PC-9 (cell line): ENCODE measurements at regions not wholly inside any gene's neighbourhood (a gene's known extent, or its start where the extent isn't known, plus 50 kb on each side); places are given as distances from the start of the nearest gene placed in this dataset.

ENCODE experiments used
- BruUV-seq: library from RNA; stranded (reverse); fragments of 400-500 nt; replicated peaks from 2 replicates; lab custom pipeline; 2021; lab: Mats Ljungman, UMichigan
- CTCF ChIA-PET: fragments of 300-600 bp; sonication (Branson Sonifier 250); formaldehyde crosslinking; loops from one replicate; lab custom pipeline; 2022; ENCODE audit warnings: antibody characterized with exemption; lab: Charles Lee
- POLR2A ChIA-PET: fragments of 300-600 bp; sonication (Branson Sonifier 250); formaldehyde crosslinking; loops from one replicate; lab custom pipeline; 2022; ENCODE audit warnings: antibody characterized with exemption; ENCODE audit not compliant: unreplicated experiment; lab: Charles Lee
- DNase-seq, 2 experiments: peaks; one replicate each; pipeline versions ENCODE4 v3.0.0 to v3.0.0-alpha.2; 2015 to 2022; ENCODE audit warnings: mixed read lengths in 1 of 2
- H2AFZ ChIP-seq: fragments of 200-600 bp; sonication (generic); 2 replicates; pipeline ENCODE4 v1.8.1; 2017; ENCODE audit warnings: antibody characterized with exemption
- H3F3A ChIP-seq: fragments of 200-600 bp; sonication (generic); 2 replicates; pipeline ENCODE4 v1.8.1; 2017; ENCODE audit warnings: antibody characterized with exemption, mild to moderate bottlenecking, low read depth; ENCODE audit not compliant: insufficient read depth
- H3K27ac ChIP-seq: fragments of 200-600 bp; sonication (generic); 2 replicates; pipeline ENCODE4 v1.6.1; 2016; ENCODE audit warnings: mixed run types
- H3K27me3 ChIP-seq: fragments of 200-600 bp; sonication (generic); 2 replicates; pipeline ENCODE4 v1.6.1; 2016; ENCODE audit warnings: low read depth, mixed run types; ENCODE audit not compliant: insufficient read depth
- H3K36me3 ChIP-seq: fragments of 200-600 bp; sonication (generic); 2 replicates; pipeline ENCODE4 v1.6.1; 2016; ENCODE audit warnings: low read depth, mixed run types
- H3K4me1 ChIP-seq: fragments of 200-600 bp; sonication (generic); replicated peaks from 2 replicates; pipeline ENCODE4 v1.6.1; 2016; ENCODE audit warnings: mixed run types; ENCODE audit not compliant: insufficient read depth
- H3K4me2 ChIP-seq: fragments of 200-600 bp; sonication (generic); 2 replicates; pipeline ENCODE4 v1.6.1; 2017; ENCODE audit warnings: mixed run types
- H3K4me3 ChIP-seq: fragments of 200-600 bp; sonication (generic); 2 replicates; pipeline ENCODE4 v1.6.1; 2016; ENCODE audit warnings: mixed run types
- H3K79me2 ChIP-seq: fragments of 200-600 bp; sonication (generic); 2 replicates; pipeline ENCODE4 v1.6.1; 2017; ENCODE audit warnings: low read depth, mixed run types
- H3K9me2 ChIP-seq: fragments of 200-600 bp; sonication (generic); 2 replicates; pipeline ENCODE4 v1.8.1; 2017; ENCODE audit warnings: mild to moderate bottlenecking; ENCODE audit not compliant: insufficient read depth
- H3K9me3 ChIP-seq: fragments of 200-600 bp; sonication (generic); 2 replicates; pipeline ENCODE4 v1.8.1; 2016; ENCODE audit warnings: low read depth; ENCODE audit not compliant: insufficient read depth
- H4K20me1 ChIP-seq: fragments of 200-600 bp; sonication (generic); 2 replicates; pipeline ENCODE4 v1.8.1; 2017; ENCODE audit not compliant: insufficient read depth
- CTCF ChIP-seq: fragments of 200-600 bp; sonication (generic); conservative IDR thresholded peaks from 2 replicates; pipeline ENCODE4 v1.6.1; 2017; ENCODE audit warnings: mixed run types, antibody characterized with exemption, mild to moderate bottlenecking, moderate library complexity
- EZH2 ChIP-seq: fragments of 200-600 bp; sonication (generic); IDR thresholded peaks from 2 replicates; pipeline ENCODE4 v1.8.0; 2017; ENCODE audit warnings: antibody characterized with exemption, low read depth
- intact Hi-C: fragments of 100-400 bp; cut with micrococcal nuclease; formaldehyde crosslinking; loops from one replicate; pipeline ENCODE4 v1.10.0; 2022; ENCODE audit not compliant: unreplicated experiment

GRCh38 chr1:192477630-192478029, 97.9 kb upstream of the RGS1 start:
- POLR2A ChIA-PET, result no interaction called here
- BruUV-seq, result no TSS peak
- peak in 1 of 2 experiments; percentile 39 for DNase-seq

GRCh38 chr1:192485692-192486436, 89.7 kb upstream of the RGS1 start:
- Histone ChIP-seq H3K9me2 (no peaks in the 10 kb centered on the region), H3K4me1 (peaks cover 13% of the 10 kb centered on the region), H3K79me2 (no peaks in the 10 kb centered on the region), H3K4me2 (no peak overlapping the region), H3K9me3 (no peaks in the 10 kb centered on the region; the same call in 1 of the 2 replicates), H4K20me1 (no peaks in the 10 kb centered on the region), H3K4me3 (no peak overlapping the region), H3F3A (no peaks in the 10 kb centered on the region), H3K27ac (peak overlapping the region; percentile 49), H3K27me3 (no peaks in the 10 kb centered on the region), H2AFZ (no peak overlapping the region), H3K36me3 (no peaks in the 10 kb centered on the region)
- ChIA-PET CTCF (no interaction called here), POLR2A (no interaction called here)
- BruUV-seq, result no TSS peak
- DNase-seq, result peak; percentile 43 to 62
- TF ChIP-seq CTCF (no peak), EZH2 (no peak)
- intact Hi-C loops, result loop anchor here (5.0 kb wide), 1 partner anchor 61 kb away; no protein-coding TSS in a partner anchor

More at GRCh38 chr1:192477630-192478029, 97.9 kb upstream of the RGS1 start:
- CTCF ChIA-PET, result interaction anchor here (0.6 to 0.8 kb wide), 2 partner anchors 62 to 101 kb away, joined by 3 read pairs; no protein-coding TSS in a partner anchor
- H3K9me2 ChIP-seq, result no peaks in the 10 kb centered on the region
- H2AFZ ChIP-seq, result no peak overlapping the region
- no peaks in the 10 kb centered on the region for H3K27me3 ChIP-seq
- no peaks in the 10 kb centered on the region for H3F3A ChIP-seq
- H3K4me3 ChIP-seq, result no peak overlapping the region
- intact Hi-C loops, result loop anchor here (1.0 to 5.0 kb wide), 4 partner anchors 103 to 540 kb away; partner anchors contain the start of gene RGS2
- H3K4me1 ChIP-seq, result no peaks in the 10 kb centered on the region
- H3K36me3 ChIP-seq, result no peaks in the 10 kb centered on the region
- H4K20me1 ChIP-seq, result no peaks in the 10 kb centered on the region
- TF ChIP-seq CTCF (peak; percentile 70), EZH2 (no peak)
- H3K9me3 ChIP-seq, result no peaks in the 10 kb centered on the region
- no peaks in the 10 kb centered on the region for H3K79me2 ChIP-seq
- no peak overlapping the region for H3K4me2 ChIP-seq
- H3K27ac ChIP-seq, result no peak overlapping the region

- H3K9me3 ChIP-seq, result no peaks in the 10 kb centered on the region; the same call in 1 of the 2 replicates
- intact Hi-C loops, result loop anchor here (5.0 kb wide), 1 partner anchor 59 kb away; no protein-coding TSS in a partner anchor
- no peak overlapping the region for H2AFZ ChIP-seq
- CTCF ChIA-PET, result no interaction called here
- H3K36me3 ChIP-seq, result no peaks in the 10 kb centered on the region
- POLR2A ChIA-PET, result no interaction called here
- H3K4me2 ChIP-seq, result no peak overlapping the region
- H3K79me2 ChIP-seq, result no peaks in the 10 kb centered on the region
- DNase-seq, result no peak
- no peaks in the 10 kb centered on the region for H4K20me1 ChIP-seq
- no peaks in the 10 kb centered on the region for H3K9me2 ChIP-seq
- no TSS peak for BruUV-seq
- H3K4me1 ChIP-seq, result peaks cover 23% of the 10 kb centered on the region
- TF ChIP-seq CTCF (0 out of 2 replicates have a peak, but pooled peaks have one; percentile 18), EZH2 (no peak)
- H3K27ac ChIP-seq, result no peak overlapping the region
- no peak overlapping the region for H3K4me3 ChIP-seq
- no peaks in the 10 kb centered on the region for H3F3A ChIP-seq
- no peaks in the 10 kb centered on the region for H3K27me3 ChIP-seq
These were observed 87.5 kb upstream of the RGS1 start for GRCh38 chr1:192488058-192488457.
